ENCODE measurements at regions not wholly inside any gene's neighbourhood (a gene's known extent, or its start where the extent isn't known, plus 50 kb on each side); places are given as distances from the start of the nearest gene placed in this dataset.

DNA sequence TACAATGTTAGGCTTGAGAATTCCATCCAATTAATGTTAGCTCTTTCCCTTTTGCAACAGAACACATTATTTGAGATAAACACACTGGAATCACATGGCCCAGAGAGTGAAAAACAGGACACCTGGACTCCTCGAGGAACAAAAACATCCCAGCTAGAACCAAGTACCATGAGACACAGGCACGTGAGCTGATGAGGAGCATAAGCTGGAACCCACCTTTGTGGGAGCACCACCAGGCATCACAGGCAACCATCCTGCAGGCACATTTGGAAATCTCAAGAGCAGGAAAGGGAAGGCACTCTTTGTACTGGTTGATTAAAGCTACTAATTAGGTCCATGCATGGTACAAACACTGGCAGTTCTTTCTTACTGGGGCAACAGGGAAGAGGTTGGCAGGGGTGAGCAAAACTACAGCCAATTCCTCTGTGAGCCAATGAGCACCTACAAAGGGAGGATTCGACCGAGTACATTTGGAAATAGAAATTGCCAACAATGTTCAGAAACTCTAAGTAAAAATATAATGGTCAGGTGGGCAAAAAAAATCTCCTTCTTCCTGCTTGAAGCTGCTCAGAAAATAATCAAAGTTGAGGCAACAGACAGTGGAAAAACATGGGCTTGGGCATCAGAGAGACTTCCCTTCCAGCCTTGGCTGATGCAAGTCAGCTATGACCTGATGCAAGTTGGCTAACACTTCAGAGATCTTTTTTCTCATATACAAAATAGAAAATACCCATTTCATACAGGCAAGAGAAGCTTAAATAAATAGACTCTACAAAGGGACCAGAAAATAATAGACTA is 216.7 kb downstream of the NUAK1 start:
- intact Hi-C loops (cut with micrococcal nuclease): no loop called here
- no peaks in the 10 kb centered on the region for H3K4me1 Mint-ChIP-seq
- H4K20me1 ChIP-seq (ENCODE audit: insufficient read depth, low read length): no peaks in the 10 kb centered on the region
- no peaks in the 10 kb centered on the region for H3K27me3 ChIP-seq (ENCODE audit: control insufficient read depth in 2 of 2, insufficient read depth in 2 of 2, low read length in 2 of 2)
- H3K27me3 Mint-ChIP-seq (ENCODE audit: low read depth in 3 of 3): peaks cover 0 to 6% (median 0%) of the 10 kb centered on the region in 3 donors
- H3K79me2 ChIP-seq (ENCODE audit: insufficient read depth, low read length): no peaks in the 10 kb centered on the region
- no peak overlapping the region for H3K4me3 ChIP-seq (replicated peaks in 1 of 3; ENCODE audit: low read depth in 2 of 3, low read length in 3 of 3)
- no peaks in the 10 kb centered on the region for H3K4me1 ChIP-seq (ENCODE audit: control insufficient read depth in 1 of 2, insufficient read depth in 2 of 2, low read length in 2 of 2)
- WGBS (ENCODE audit: insufficient coverage): 100% methylated on average over 1 of the region's 4 CpGs
- H2AFZ ChIP-seq (ENCODE audit: insufficient read depth, low read depth, low read length, poor library complexity, severe bottlenecking): no peak overlapping the region
- TF ChIP-seq, protein P1, sequence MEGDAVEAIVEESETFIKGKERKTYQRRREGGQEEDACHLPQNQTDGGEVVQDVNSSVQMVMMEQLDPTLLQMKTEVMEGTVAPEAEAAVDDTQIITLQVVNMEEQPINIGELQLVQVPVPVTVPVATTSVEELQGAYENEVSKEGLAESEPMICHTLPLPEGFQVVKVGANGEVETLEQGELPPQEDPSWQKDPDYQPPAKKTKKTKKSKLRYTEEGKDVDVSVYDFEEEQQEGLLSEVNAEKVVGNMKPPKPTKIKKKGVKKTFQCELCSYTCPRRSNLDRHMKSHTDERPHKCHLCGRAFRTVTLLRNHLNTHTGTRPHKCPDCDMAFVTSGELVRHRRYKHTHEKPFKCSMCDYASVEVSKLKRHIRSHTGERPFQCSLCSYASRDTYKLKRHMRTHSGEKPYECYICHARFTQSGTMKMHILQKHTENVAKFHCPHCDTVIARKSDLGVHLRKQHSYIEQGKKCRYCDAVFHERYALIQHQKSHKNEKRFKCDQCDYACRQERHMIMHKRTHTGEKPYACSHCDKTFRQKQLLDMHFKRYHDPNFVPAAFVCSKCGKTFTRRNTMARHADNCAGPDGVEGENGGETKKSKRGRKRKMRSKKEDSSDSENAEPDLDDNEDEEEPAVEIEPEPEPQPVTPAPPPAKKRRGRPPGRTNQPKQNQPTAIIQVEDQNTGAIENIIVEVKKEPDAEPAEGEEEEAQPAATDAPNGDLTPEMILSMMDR (IDR thresholded peaks at IDR 0.05): no peak
- no peaks in the 10 kb centered on the region for H3K36me3 ChIP-seq (replicated peaks in 1 of 2; ENCODE audit: control insufficient read depth in 1 of 2, insufficient read depth in 2 of 2, low read length in 2 of 2)
- no peak overlapping the region for H3K4me2 ChIP-seq (replicated peaks; ENCODE audit: extremely low read depth, low read length, poor library complexity, severe bottlenecking)
- no peak overlapping the region for H3K27ac ChIP-seq (ENCODE audit: low read depth in 1 of 2, low read length in 2 of 2)
- no peak overlapping the region for H3K4me3 Mint-ChIP-seq
- H3K27ac Mint-ChIP-seq: no peak overlapping the region
- peaks cover 0 to 3% (median 0%) of the 10 kb centered on the region in 7 donors for H3K9me3 Mint-ChIP-seq
- DNase-seq: no peak
- H3K9me3 ChIP-seq (replicated peaks in 1 of 2; ENCODE audit: control insufficient read depth in 1 of 2, insufficient read depth in 1 of 2, low read length in 2 of 2): no peaks in the 10 kb centered on the region
- no peak overlapping the region for H3K9ac ChIP-seq (ENCODE audit: insufficient read depth, low read length, poor library complexity, severe bottlenecking)
- H3K36me3 Mint-ChIP-seq: no peaks in the 10 kb centered on the region

DNA sequence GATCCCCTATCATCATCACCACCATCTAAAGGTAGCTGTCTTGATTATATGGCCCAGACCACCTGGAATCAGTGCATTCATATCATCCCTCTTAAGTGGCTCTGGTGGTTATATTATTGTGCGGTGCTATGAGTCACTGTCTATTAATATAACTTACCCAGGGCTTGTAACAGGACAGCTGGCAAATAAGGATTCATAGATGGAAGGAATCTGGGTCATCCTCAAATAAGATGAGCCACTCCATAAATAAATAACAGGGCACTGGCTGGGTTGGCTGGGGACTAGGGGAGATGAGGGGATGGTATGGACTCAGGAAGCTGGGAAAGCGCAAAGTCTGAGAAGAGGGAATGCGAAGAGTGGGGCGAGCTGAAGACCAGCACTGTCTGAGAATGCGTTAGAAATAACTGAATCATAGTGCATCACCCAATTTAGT is 216.1 kb downstream of the NUAK1 start:
- Histone ChIP-seq H3K27ac (ENCODE audit: low read depth in 1 of 2, low read length in 2 of 2) (no peak overlapping the region), H2AFZ (ENCODE audit: insufficient read depth, low read depth, low read length, poor library complexity, severe bottlenecking) (no peak overlapping the region), H4K20me1 (ENCODE audit: insufficient read depth, low read length) (no peaks in the 10 kb centered on the region), H3K36me3 (replicated peaks in 1 of 2; ENCODE audit: control insufficient read depth in 1 of 2, insufficient read depth in 2 of 2, low read length in 2 of 2) (no peaks in the 10 kb centered on the region), H3K79me2 (ENCODE audit: insufficient read depth, low read length) (no peaks in the 10 kb centered on the region), H3K4me2 (replicated peaks; ENCODE audit: extremely low read depth, low read length, poor library complexity, severe bottlenecking) (no peak overlapping the region), H3K4me1 (ENCODE audit: control insufficient read depth in 1 of 2, insufficient read depth in 2 of 2, low read length in 2 of 2) (no peaks in the 10 kb centered on the region), H3K4me3 (replicated peaks in 1 of 3; ENCODE audit: low read depth in 2 of 3, low read length in 3 of 3) (no peak overlapping the region), H3K9me3 (replicated peaks in 1 of 2; ENCODE audit: control insufficient read depth in 1 of 2, insufficient read depth in 1 of 2, low read length in 2 of 2) (no peaks in the 10 kb centered on the region), H3K27me3 (ENCODE audit: control insufficient read depth in 2 of 2, insufficient read depth in 2 of 2, low read length in 2 of 2) (no peaks in the 10 kb centered on the region), H3K9ac (ENCODE audit: insufficient read depth, low read length, poor library complexity, severe bottlenecking) (no peak overlapping the region)
- DNase-seq: no peak
- H3K36me3 Mint-ChIP-seq: no peaks in the 10 kb centered on the region
- WGBS (ENCODE audit: insufficient coverage): 96% methylated on average over 4 of the region's 5 CpGs
- H3K9me3 Mint-ChIP-seq: peaks cover 0 to 3% (median 0%) of the 10 kb centered on the region in 7 donors
- intact Hi-C loops (cut with micrococcal nuclease): no loop called here
- H3K27me3 Mint-ChIP-seq (ENCODE audit: low read depth in 3 of 3): peaks cover 0 to 6% (median 0%) of the 10 kb centered on the region in 3 donors
- H3K4me3 Mint-ChIP-seq: peak overlapping the region in 1 of 2 donors; percentile 21
- TF ChIP-seq, protein P1 (IDR thresholded peaks at IDR 0.05): no peak
- H3K27ac Mint-ChIP-seq: no peak overlapping the region
- no peaks in the 10 kb centered on the region for H3K4me1 Mint-ChIP-seq
